Endothelial cell of umbilical vein (primary cell): ENCODE measurements at regions not wholly inside any gene's neighbourhood (a gene's known extent, or its start where the extent isn't known, plus 50 kb on each side); places are given as distances from the start of the nearest gene placed in this dataset.

ENCODE experiments used
- BruUV-seq: library from RNA; stranded (reverse); fragments of 400-500 nt; replicated peaks from 2 replicates; lab custom pipeline; 2021; lab: Mats Ljungman, UMichigan
- CTCF ChIA-PET: fragments of 300-600, 350-600 bp; sonication (Branson Sonifier 250); formaldehyde crosslinking; loops from one replicate; lab custom pipeline; 2021; ENCODE audit warnings: antibody characterized with exemption, inconsistent platforms; lab: Charles Lee
- POLR2A ChIA-PET: fragments of 300-600, 350-600 bp; sonication (Branson Sonifier 250); formaldehyde crosslinking; loops from one replicate; lab custom pipeline; 2021; ENCODE audit warnings: antibody characterized with exemption, inconsistent platforms; lab: Charles Lee
- DNase-seq: peaks from one replicate; pipeline ENCODE4 v3.0.0-alpha.2; 2011; ENCODE audit warnings: low read depth, low spot score
- FAIRE-seq: peaks from 2 replicates; lab custom pipeline; 2011; peaks lifted over from hg19 to GRCh38; lab: Jason Lieb, UNC
- H2AFZ ChIP-seq: 2 replicates; pipeline ENCODE4 v1.6.0; 2012; ENCODE audit warnings: low read depth, low read length, control low read depth, inconsistent platforms
- H3K27ac ChIP-seq: 2 replicates; pipeline ENCODE4 v1.5.1; 2011; ENCODE audit warnings: low read depth, mild to moderate bottlenecking, control low read depth, low read length, moderate library complexity; ENCODE audit not compliant: insufficient read depth
- H3K27me3 ChIP-seq, 2 experiments: 2 replicates each; pipeline versions ENCODE4 v1.6.0 to v1.6.1; 2011; ENCODE audit warnings: low read length in 2 of 2, mixed read lengths in 1 of 2; ENCODE audit not compliant: control insufficient read depth in 2 of 2, insufficient read depth in 2 of 2
- H3K36me3 ChIP-seq, 2 experiments: 2 replicates in 1 of 2; 3 replicates in 1 of 2; pipeline ENCODE4 v1.5.1; 2011; ENCODE audit warnings: low read length in 2 of 2, mild to moderate bottlenecking in 1 of 2, moderate library complexity in 1 of 2; ENCODE audit not compliant: control insufficient read depth in 2 of 2, insufficient read depth in 2 of 2; ENCODE audit errors: extremely low read depth in 1 of 2
- H3K4me1 ChIP-seq: 3 replicates; pipeline ENCODE4 v1.5.1; 2011; ENCODE audit warnings: mild to moderate bottlenecking, low read length; ENCODE audit not compliant: control insufficient read depth, insufficient read depth; ENCODE audit errors: extremely low read depth
- H3K4me2 ChIP-seq: 2 replicates; pipeline ENCODE4 v1.6.1; 2011; ENCODE audit warnings: low read length, control low read depth, mixed read lengths; ENCODE audit not compliant: insufficient read depth
- H3K4me3 ChIP-seq, 3 experiments: fragments of 200-600 bp in 1 of 3; sonication (generic), shearing (Covaris generic) in 1 of 3; replicated peaks in 1 of 3; 2 replicates each; pipeline ENCODE4 v1.5.1; 2011 to 2016; ENCODE audit warnings: control low read depth in 3 of 3, low read length in 3 of 3, mild to moderate bottlenecking in 2 of 3, inconsistent platforms in 1 of 3, low read depth in 1 of 3, moderate library complexity in 1 of 3; ENCODE audit not compliant: insufficient read depth in 1 of 3
- H3K79me2 ChIP-seq: 2 replicates; pipeline ENCODE4 v1.6.0; 2012; ENCODE audit warnings: low read length, inconsistent platforms; ENCODE audit not compliant: control insufficient read depth, insufficient read depth
- H3K9ac ChIP-seq: replicated peaks from 2 replicates; pipeline ENCODE3; 2011; ENCODE audit warnings: low read length, control low read depth; ENCODE audit not compliant: insufficient read depth; ENCODE audit errors: extremely low read depth
- H3K9me1 ChIP-seq: replicated peaks from 3 replicates; pipeline ENCODE4 v1.6.0; 2011; ENCODE audit warnings: mild to moderate bottlenecking, low read length; ENCODE audit not compliant: control insufficient read depth, insufficient read depth; ENCODE audit errors: extremely low read depth
- H3K9me3 ChIP-seq: replicated peaks from 2 replicates; pipeline ENCODE4 v1.5.1; 2012; ENCODE audit warnings: low read length, inconsistent platforms; ENCODE audit not compliant: control insufficient read depth, insufficient read depth
- H4K20me1 ChIP-seq: replicated peaks from 2 replicates; pipeline ENCODE3; 2011; ENCODE audit warnings: mild to moderate bottlenecking, low read length; ENCODE audit not compliant: control insufficient read depth, insufficient read depth; ENCODE audit errors: extremely low read depth
- EZH2 ChIP-seq: IDR thresholded peaks from 2 replicates; pipeline ENCODE4 v1.6.1; 2012; ENCODE audit warnings: borderline replicate concordance, low read depth, mild to moderate bottlenecking, moderate library complexity, low read length, inconsistent platforms; ENCODE audit not compliant: severe bottlenecking
- FOS ChIP-seq: IDR thresholded peaks from 2 replicates; pipeline ENCODE4 v1.6.1; 2011; ENCODE audit warnings: mild to moderate bottlenecking, low read length, moderate library complexity, borderline replicate concordance; ENCODE audit not compliant: insufficient read depth
- MAX ChIP-seq: IDR thresholded peaks from 2 replicates; pipeline ENCODE4 v1.6.1; 2011; ENCODE audit not compliant: insufficient read depth, insufficient read length
- MYC ChIP-seq: IDR thresholded peaks from one replicate; pipeline ENCODE4 v1.6.1; 2011; ENCODE audit warnings: mild to moderate bottlenecking, low read depth, low read length
- POLR2A ChIP-seq: IDR thresholded peaks from 2 replicates; pipeline ENCODE4 v1.6.1; 2012; ENCODE audit warnings: low read depth, mild to moderate bottlenecking, control low read depth, low read length
- POLR2AphosphoS5 ChIP-seq: IDR thresholded peaks from 2 replicates; pipeline ENCODE4 v1.6.1; 2012; ENCODE audit warnings: low read depth, mild to moderate bottlenecking, control low read depth, low read length, moderate library complexity; ENCODE audit not compliant: insufficient read depth
- dilution Hi-C: fragments of 300-500 bp; cut with MboI; formaldehyde crosslinking; loops from one replicate; pipeline ENCODE4 v1.15.0; 2019; ENCODE audit warnings: low sequenced_read_pairs; ENCODE audit not compliant: extremely low pct_ligation_motif_present
- intact Hi-C: fragments of 100-400 bp; cut with micrococcal nuclease; formaldehyde crosslinking; loops from one replicate; pipeline ENCODE4 v1.10.0; 2022
- TF ChIP-seq, protein P1 (sequence below), 2 donors: IDR thresholded peaks; 1 replicate in 1 of 2; 2 replicates in 1 of 2; pipeline ENCODE4 v1.5.1; 2011; ENCODE audit warnings: low read length in 2 of 2, mild to moderate bottlenecking in 2 of 2, moderate library complexity in 2 of 2, control low read depth in 1 of 2, inconsistent platforms in 1 of 2, low read depth in 1 of 2; ENCODE audit not compliant: insufficient read depth in 1 of 2; ENCODE audit errors: extremely low read depth in 1 of 2

GRCh38 chr7:20275637-20276036 is 55.1 kb upstream of the ITGB8 start:
- Histone ChIP-seq H3K4me2 (no peak overlapping the region), H3K27me3 (no peaks in the 10 kb centered on the region), H4K20me1 (no peaks in the 10 kb centered on the region), H3K9me1 (no peaks in the 10 kb centered on the region), H3K4me1 (no peaks in the 10 kb centered on the region), H3K36me3 (no peaks in the 10 kb centered on the region), H3K27ac (no peak overlapping the region), H3K79me2 (no peaks in the 10 kb centered on the region), H3K4me3 (no peak overlapping the region), H3K9me3 (no peaks in the 10 kb centered on the region), H2AFZ (no peak overlapping the region), H3K9ac (no peak overlapping the region)
- ChIA-PET POLR2A (no interaction called here), CTCF (no interaction called here)
- TF ChIP-seq EZH2, result no peak
- no peak for TF ChIP-seq POLR2AphosphoS5
- no peak for TF ChIP-seq MYC
- TF ChIP-seq, protein P1, sequence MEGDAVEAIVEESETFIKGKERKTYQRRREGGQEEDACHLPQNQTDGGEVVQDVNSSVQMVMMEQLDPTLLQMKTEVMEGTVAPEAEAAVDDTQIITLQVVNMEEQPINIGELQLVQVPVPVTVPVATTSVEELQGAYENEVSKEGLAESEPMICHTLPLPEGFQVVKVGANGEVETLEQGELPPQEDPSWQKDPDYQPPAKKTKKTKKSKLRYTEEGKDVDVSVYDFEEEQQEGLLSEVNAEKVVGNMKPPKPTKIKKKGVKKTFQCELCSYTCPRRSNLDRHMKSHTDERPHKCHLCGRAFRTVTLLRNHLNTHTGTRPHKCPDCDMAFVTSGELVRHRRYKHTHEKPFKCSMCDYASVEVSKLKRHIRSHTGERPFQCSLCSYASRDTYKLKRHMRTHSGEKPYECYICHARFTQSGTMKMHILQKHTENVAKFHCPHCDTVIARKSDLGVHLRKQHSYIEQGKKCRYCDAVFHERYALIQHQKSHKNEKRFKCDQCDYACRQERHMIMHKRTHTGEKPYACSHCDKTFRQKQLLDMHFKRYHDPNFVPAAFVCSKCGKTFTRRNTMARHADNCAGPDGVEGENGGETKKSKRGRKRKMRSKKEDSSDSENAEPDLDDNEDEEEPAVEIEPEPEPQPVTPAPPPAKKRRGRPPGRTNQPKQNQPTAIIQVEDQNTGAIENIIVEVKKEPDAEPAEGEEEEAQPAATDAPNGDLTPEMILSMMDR (IDR thresholded peaks at IDR 0.05; ENCODE audit: extremely low read depth in 1 of 2, insufficient read depth in 1 of 2, low read depth in 1 of 2, low read length in 2 of 2), result no peak
- TF ChIP-seq POLR2A, result no peak
- TF ChIP-seq FOS, result no peak
- no peak for TF ChIP-seq MAX
- no peak for FAIRE-seq
- dilution Hi-C loops (no loop called here), intact Hi-C loops (no loop called here)
- no TSS peak for BruUV-seq
- no peak for DNase-seq
